Breast epithelium (tissue), 4 donors: ENCODE measurements at regions not wholly inside any gene's neighbourhood (a gene's known extent, or its start where the extent isn't known, plus 50 kb on each side); places are given as distances from the start of the nearest gene placed in this dataset.

Experiments
- DNase-seq, 2 donors: peaks; one replicate each; pipeline ENCODE4 v3.0.0-alpha.2; 2019; ENCODE audit warnings: low spot score in 2 of 2
- H3K27ac ChIP-seq, 2 donors: fragments of 200-600 bp; sonication (generic) in 1 of 2; one replicate each; pipeline ENCODE4 v1.5.1; 2016 to 2019; ENCODE audit warnings: mild to moderate bottlenecking in 1 of 2
- H3K27me3 ChIP-seq, 2 donors: fragments of 200-600 bp; sonication (generic) in 1 of 2; one replicate each; pipeline versions ENCODE4 v1.5.1 to v1.6.0; 2017 to 2019; ENCODE audit warnings: control low read depth in 1 of 2, mild to moderate bottlenecking in 1 of 2
- H3K36me3 ChIP-seq: fragments of 200-600 bp; one replicate; pipeline ENCODE4 v1.5.1; 2019
- H3K4me1 ChIP-seq, 2 donors: fragments of 200-600 bp; sonication (generic); one replicate each; pipeline ENCODE4 v1.5.1; 2016 to 2019; ENCODE audit warnings: control low read depth in 1 of 2
- H3K4me3 ChIP-seq, 3 donors: fragments of 200-600 bp; sonication (generic); 1 replicate in 2 of 3; 2 replicates in 1 of 3; pipeline ENCODE4 v1.5.1; 2016 to 2019; ENCODE audit warnings: mild to moderate bottlenecking in 3 of 3, moderate library complexity in 2 of 3
- H3K9me3 ChIP-seq, 2 donors: fragments of 200-600 bp; sonication (generic) in 1 of 2; one replicate each; pipeline ENCODE4 v1.5.1; 2016 to 2019; ENCODE audit warnings: control low read depth in 1 of 2
- POLR2A ChIP-seq: fragments of 450-650 bp; IDR thresholded peaks from one replicate; pipeline ENCODE4 v1.6.1; 2016; ENCODE audit warnings: antibody characterized with exemption, mild to moderate bottlenecking, moderate library complexity
- POLR2AphosphoS5 ChIP-seq, 3 donors: sonication (generic); formaldehyde crosslinking; IDR thresholded peaks; one replicate each; pipeline ENCODE4 v1.6.1; 2017; ENCODE audit warnings: antibody characterized with exemption in 3 of 3
- intact Hi-C: fragments of 100-400 bp; cut with DNase I; formaldehyde crosslinking; loops from one replicate; pipeline ENCODE4 v1.15.1; 2023; ENCODE audit warnings: low total_unique reads
- TF ChIP-seq, protein P1 (sequence below), 3 donors: fragments of 450-650 bp; IDR thresholded peaks; one replicate each; pipeline ENCODE4 v1.5.1; 2016 to 2017; ENCODE audit warnings: antibody characterized with exemption in 3 of 3, mild to moderate bottlenecking in 3 of 3, moderate library complexity in 3 of 3

DNA sequence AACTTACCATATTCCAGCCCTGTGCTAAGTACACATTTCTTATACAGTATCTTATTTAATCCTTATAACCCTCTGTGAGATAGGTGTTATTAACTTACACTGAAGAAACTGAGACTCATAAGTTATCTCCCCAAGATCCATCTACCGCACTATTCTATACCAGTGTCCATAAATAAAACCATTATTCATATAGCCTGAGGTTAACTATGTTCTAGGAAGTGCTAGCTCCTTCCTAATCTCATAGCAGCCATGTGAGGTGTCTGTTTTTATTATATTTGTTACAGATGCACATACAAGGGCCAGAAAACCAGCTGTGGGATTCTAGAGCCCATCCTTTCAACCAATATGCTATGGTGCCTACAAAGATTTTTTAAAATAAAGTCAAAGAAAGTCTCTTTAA lies 100.3 kb upstream of the RAP1B start:
- H3K27ac ChIP-seq, result no peak overlapping the region
- H3K4me3 ChIP-seq, result no peak overlapping the region
- DNase-seq, result no peak
- no peaks in the 10 kb centered on the region for H3K4me1 ChIP-seq
- no peaks in the 10 kb centered on the region for H3K36me3 ChIP-seq
- TF ChIP-seq POLR2AphosphoS5 (IDR thresholded peaks at IDR 0.05) (no peak), POLR2A (no peak)
- intact Hi-C loops, result no loop called here
- no peaks in the 10 kb centered on the region for H3K9me3 ChIP-seq
- no peaks in the 10 kb centered on the region for H3K27me3 ChIP-seq

DNA sequence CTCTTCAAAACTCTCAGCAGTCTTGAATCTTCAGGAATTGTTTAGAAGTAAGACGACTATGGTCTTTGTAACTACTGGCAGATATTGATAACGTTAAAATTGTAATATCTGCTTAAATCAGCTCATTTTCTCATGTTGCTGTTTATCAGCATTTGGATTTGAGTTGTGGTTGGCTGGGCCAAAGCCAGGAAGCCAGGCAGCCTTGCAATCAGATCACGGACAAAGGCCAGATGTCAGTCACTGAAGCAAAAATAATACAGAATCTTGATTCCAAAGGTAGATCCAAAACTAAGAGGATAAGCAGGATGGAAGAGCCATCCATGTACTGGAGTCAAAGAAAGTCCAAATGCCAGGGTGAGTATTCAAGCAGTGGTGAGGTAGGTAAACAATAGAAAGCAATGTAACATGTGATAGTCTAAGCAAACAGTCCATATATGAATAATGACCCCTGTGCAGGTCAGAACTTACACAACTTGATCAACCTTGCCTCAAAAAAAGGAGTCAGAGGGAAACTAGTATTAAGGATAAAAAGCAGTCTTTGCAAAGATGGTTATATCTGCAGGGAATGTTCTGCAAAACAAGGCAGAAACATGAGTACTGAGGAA lies 95.8 kb upstream of the RAP1B start:
- Histone ChIP-seq H3K9me3 (no peaks in the 10 kb centered on the region), H3K4me1 (no peaks in the 10 kb centered on the region), H3K27me3 (no peaks in the 10 kb centered on the region), H3K36me3 (no peaks in the 10 kb centered on the region), H3K4me3 (no peak overlapping the region), H3K27ac (no peak overlapping the region)
- DNase-seq, result no peak
- intact Hi-C loops, result no loop called here
- no peak for TF ChIP-seq POLR2A

DNA sequence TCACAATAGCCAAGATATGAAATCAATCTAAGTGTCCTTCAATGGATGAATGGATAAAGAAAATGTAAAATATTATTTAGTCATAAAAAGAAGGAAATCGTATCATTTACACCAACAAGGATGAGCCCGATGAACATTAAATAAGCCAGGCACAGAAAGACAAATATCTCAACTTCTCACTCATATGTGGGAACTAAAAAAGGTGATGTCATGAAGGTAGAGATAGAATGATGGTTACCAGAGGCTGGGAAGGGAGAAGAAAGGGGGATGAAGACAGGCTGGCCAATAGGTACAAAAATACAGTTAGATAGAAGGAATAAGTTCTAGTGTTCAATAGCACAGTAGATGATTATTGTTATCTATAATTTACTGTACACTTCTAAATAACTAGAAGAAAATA lies 94.9 kb upstream of the RAP1B start:
- Histone ChIP-seq H3K4me1 (no peaks in the 10 kb centered on the region), H3K9me3 (no peaks in the 10 kb centered on the region), H3K4me3 (no peak overlapping the region), H3K36me3 (no peaks in the 10 kb centered on the region), H3K27me3 (no peaks in the 10 kb centered on the region), H3K27ac (no peak overlapping the region)
- DNase-seq, result no peak
- intact Hi-C loops, result no loop called here
- TF ChIP-seq POLR2A, result no peak
- no peak for TF ChIP-seq POLR2AphosphoS5 (IDR thresholded peaks at IDR 0.05)

DNA sequence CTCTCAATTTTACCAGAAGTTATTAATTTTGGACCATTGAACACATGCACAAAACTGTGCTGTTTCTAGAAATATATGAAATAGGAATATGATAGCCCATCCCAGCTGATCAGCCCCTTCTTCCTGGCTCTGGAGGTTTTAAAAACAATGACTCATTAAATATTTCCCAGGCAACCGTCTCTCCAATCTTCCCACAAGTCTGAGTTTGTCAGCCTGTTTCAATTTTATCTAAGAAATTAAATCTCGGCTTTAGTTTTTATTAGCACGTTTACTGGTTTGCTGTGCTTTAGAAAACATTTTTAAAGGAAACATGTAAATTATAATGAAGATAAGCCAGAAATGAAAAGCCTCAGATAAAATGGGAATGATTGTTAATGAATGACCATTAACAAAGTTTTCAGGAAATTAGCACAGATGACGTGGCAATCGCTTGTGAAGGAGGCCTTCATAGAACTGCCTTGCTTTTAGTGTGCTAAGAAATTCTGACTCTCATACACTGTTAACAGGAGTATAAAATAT lies 89.3 kb upstream of the RAP1B start:
- peak overlapping the region; percentile 43 to 72 for H3K27ac ChIP-seq
- H3K4me1 ChIP-seq, result no peaks in the 10 kb centered on the region
- no peak overlapping the region for H3K4me3 ChIP-seq
- no peaks in the 10 kb centered on the region for H3K36me3 ChIP-seq
- no peaks in the 10 kb centered on the region for H3K9me3 ChIP-seq
- no peak for DNase-seq
- TF ChIP-seq, protein P1, sequence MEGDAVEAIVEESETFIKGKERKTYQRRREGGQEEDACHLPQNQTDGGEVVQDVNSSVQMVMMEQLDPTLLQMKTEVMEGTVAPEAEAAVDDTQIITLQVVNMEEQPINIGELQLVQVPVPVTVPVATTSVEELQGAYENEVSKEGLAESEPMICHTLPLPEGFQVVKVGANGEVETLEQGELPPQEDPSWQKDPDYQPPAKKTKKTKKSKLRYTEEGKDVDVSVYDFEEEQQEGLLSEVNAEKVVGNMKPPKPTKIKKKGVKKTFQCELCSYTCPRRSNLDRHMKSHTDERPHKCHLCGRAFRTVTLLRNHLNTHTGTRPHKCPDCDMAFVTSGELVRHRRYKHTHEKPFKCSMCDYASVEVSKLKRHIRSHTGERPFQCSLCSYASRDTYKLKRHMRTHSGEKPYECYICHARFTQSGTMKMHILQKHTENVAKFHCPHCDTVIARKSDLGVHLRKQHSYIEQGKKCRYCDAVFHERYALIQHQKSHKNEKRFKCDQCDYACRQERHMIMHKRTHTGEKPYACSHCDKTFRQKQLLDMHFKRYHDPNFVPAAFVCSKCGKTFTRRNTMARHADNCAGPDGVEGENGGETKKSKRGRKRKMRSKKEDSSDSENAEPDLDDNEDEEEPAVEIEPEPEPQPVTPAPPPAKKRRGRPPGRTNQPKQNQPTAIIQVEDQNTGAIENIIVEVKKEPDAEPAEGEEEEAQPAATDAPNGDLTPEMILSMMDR (IDR thresholded peaks at IDR 0.05), result no peak
- no peak for TF ChIP-seq POLR2AphosphoS5 (IDR thresholded peaks at IDR 0.05)
- no peak for TF ChIP-seq POLR2A
- intact Hi-C loops, result loop anchor here (2.0 kb wide), 1 partner anchor 39 kb away; no protein-coding TSS in a partner anchor
- no peaks in the 10 kb centered on the region for H3K27me3 ChIP-seq

DNA sequence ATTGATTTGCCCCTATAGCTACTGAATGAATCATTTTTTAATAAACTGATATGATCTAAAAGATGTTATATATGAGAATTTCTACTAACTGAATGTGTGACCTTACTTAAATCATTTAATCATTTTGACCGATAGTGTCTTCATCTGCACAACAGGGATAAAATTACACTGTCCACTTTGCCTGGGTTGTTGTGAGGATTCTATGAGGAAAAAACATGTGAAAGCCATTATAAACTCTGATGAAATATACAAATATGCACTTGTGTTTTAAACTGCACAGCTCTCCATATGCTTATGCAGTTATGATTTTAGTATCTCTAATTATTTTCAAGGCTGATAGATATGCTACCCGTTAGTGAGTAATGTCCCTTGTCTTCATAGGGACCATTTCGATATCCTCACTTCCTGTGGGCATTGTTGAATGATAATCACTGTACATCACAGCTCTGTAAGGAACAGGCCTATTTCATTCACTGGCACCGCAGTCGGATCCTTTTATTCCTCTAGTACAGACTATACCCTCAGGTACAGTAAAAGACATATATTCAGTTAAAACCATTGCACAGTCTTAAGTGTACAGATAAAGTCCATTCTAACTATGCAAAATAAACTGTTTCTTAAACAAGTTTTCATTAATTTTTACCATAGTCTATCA lies 88.7 kb upstream of the RAP1B start:
- Histone ChIP-seq H3K4me1 (no peaks in the 10 kb centered on the region), H3K36me3 (no peaks in the 10 kb centered on the region), H3K9me3 (no peaks in the 10 kb centered on the region), H3K4me3 (no peak overlapping the region), H3K27ac (peak overlapping the region; percentile 43 to 72), H3K27me3 (no peaks in the 10 kb centered on the region)
- TF ChIP-seq, protein P1 (IDR thresholded peaks at IDR 0.05), result no peak
- TF ChIP-seq POLR2AphosphoS5 (IDR thresholded peaks at IDR 0.05) (no peak), POLR2A (no peak)
- no peak for DNase-seq
- intact Hi-C loops, result loop anchor here (2.0 kb wide), 1 partner anchor 39 kb away; no protein-coding TSS in a partner anchor

DNA sequence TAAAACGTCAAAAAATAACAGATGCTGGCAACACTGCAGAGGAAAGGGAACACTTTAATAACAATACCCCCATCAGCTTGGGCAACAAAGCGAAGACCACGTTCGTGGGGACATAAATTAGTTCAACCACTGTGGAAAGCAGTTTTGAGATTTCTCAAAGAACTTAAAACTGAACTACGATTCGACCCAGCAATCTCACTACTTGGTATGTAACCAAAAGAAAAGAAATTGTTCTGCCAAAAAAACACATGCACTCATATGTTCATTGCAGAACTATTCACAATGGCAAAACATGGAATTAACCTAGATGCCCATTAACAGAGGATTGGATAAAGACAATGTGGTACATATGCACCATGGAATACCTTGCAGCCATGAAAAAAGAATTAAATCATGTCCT lies 81.2 kb upstream of the RAP1B start:
- intact Hi-C loops, result loop anchor here (5.0 kb wide), 1 partner anchor 147 kb away; no protein-coding TSS in a partner anchor
- no peak for DNase-seq
- Histone ChIP-seq H3K27ac (no peak overlapping the region), H3K4me1 (no peaks in the 10 kb centered on the region), H3K4me3 (no peak overlapping the region), H3K36me3 (no peaks in the 10 kb centered on the region), H3K9me3 (no peaks in the 10 kb centered on the region), H3K27me3 (no peaks in the 10 kb centered on the region)
- no peak for TF ChIP-seq POLR2AphosphoS5 (IDR thresholded peaks at IDR 0.05)
- no peak for TF ChIP-seq POLR2A
- TF ChIP-seq, protein P1 (IDR thresholded peaks at IDR 0.05), result no peak
